HepG2 (cell line): ENCODE measurements at regions not wholly inside any gene's neighbourhood (a gene's known extent, or its start where the extent isn't known, plus 50 kb on each side); places are given as distances from the start of the nearest gene placed in this dataset.

Source experiments
- ATAC-seq: fragments of 200-7000 bp; cut with Tn5 transposase; 3 replicates; pipeline ENCODE4 v1.9.1; 2020; ENCODE audit warnings: mild to moderate bottlenecking, moderate library complexity
- BruUV-seq: library from RNA; stranded (reverse); fragments of 400-500 nt; replicated peaks from 2 replicates; lab custom pipeline; 2021; lab: Mats Ljungman, UMichigan
- CTCF ChIA-PET: fragments of 300-600 bp; formaldehyde crosslinking; extraction: SDS; loops from one replicate; lab custom pipeline; 2021; ENCODE audit warnings: low total read pairs, inconsistent platforms, low intra/inter-chr PET ratio; lab: Yijun Ruan, JAX
- POLR2A ChIA-PET: fragments of 350-600 bp; sonication (Branson Sonifier 250); formaldehyde crosslinking; loops from one replicate; lab custom pipeline; 2020; ENCODE audit warnings: antibody characterized with exemption, inconsistent platforms; lab: Yijun Ruan, JAX
- DNase-seq: peaks from one replicate; pipeline ENCODE4 v3.0.0-alpha.2; 2015; ENCODE audit warnings: low spot score
- FAIRE-seq: peaks from 3 replicates; lab custom pipeline; 2011; peaks lifted over from hg19 to GRCh38; lab: Jason Lieb, UNC
- H2AFZ ChIP-seq: one replicate; pipeline ENCODE4 v1.6.1; 2011; ENCODE audit warnings: low read length, inconsistent platforms
- H3K27ac ChIP-seq: fragments of 300-600 bp; 3 replicates; pipeline ENCODE4 v1.8.0; 2011; ENCODE audit warnings: mixed run types, mild to moderate bottlenecking, mixed read lengths, low read length, inconsistent platforms; ENCODE audit not compliant: insufficient read depth; ENCODE audit errors: extremely low read length
- H3K27me3 ChIP-seq, 2 experiments: fragments of 200-600 bp in 1 of 2; 2 replicates in 1 of 2; 3 replicates in 1 of 2; pipeline versions ENCODE4 v1.6.0 to v1.8.0; 2011; ENCODE audit warnings: low read length in 2 of 2, mild to moderate bottlenecking in 2 of 2, moderate library complexity in 2 of 2, inconsistent platforms in 1 of 2; ENCODE audit not compliant: insufficient read depth in 2 of 2, control insufficient read depth in 1 of 2
- H3K36me3 ChIP-seq, 2 experiments: fragments of 200-600 bp in 1 of 2; replicated peaks in 1 of 2; 2 replicates in 1 of 2; 3 replicates in 1 of 2; pipeline versions ENCODE4 v1.5.1 to v1.8.0; 2011; ENCODE audit warnings: low read length in 2 of 2, inconsistent platforms in 1 of 2; ENCODE audit not compliant: insufficient read depth in 2 of 2, control insufficient read depth in 1 of 2
- H3K4me1 ChIP-seq: 2 replicates; pipeline ENCODE4 v1.5.1; 2012; ENCODE audit warnings: low read length, inconsistent platforms; ENCODE audit not compliant: insufficient read depth
- H3K4me2 ChIP-seq: 2 replicates; pipeline ENCODE4 v1.6.0; 2011; ENCODE audit warnings: low read depth, low read length, inconsistent platforms
- H3K4me3 ChIP-seq, 3 experiments: fragments of 200-600 bp in 1 of 3; sonication (generic), shearing (Covaris generic) in 1 of 3; replicated peaks in 1 of 3; 2 replicates each; pipeline ENCODE4 v1.5.1; 2011 to 2016; ENCODE audit warnings: low read length in 3 of 3, inconsistent platforms in 2 of 3, low read depth in 2 of 3, mild to moderate bottlenecking in 2 of 3, control low read depth in 1 of 3, mixed read lengths in 1 of 3; ENCODE audit not compliant: insufficient read depth in 1 of 3
- H3K79me2 ChIP-seq: one replicate; pipeline ENCODE4 v1.6.1; 2011; ENCODE audit warnings: low read length, inconsistent platforms; ENCODE audit not compliant: insufficient read depth
- H3K9ac ChIP-seq: 2 replicates; pipeline ENCODE4 v1.6.0; 2011; ENCODE audit warnings: mild to moderate bottlenecking, low read depth, low read length, inconsistent platforms; ENCODE audit not compliant: insufficient read depth
- H3K9me3 ChIP-seq: 2 replicates; pipeline ENCODE4 v1.5.1; 2012; ENCODE audit warnings: mild to moderate bottlenecking, low read length
- H4K20me1 ChIP-seq: 2 replicates; pipeline ENCODE4 v1.6.0; 2011; ENCODE audit warnings: inconsistent platforms, mild to moderate bottlenecking, low read length, moderate library complexity; ENCODE audit not compliant: insufficient read depth
- CCDC6 ChIP-seq: sonication (generic); formaldehyde crosslinking; IDR thresholded peaks from 2 replicates; pipeline ENCODE4 v1.8.1; 2022; ENCODE audit warnings: mild to moderate bottlenecking, missing genetic modification reagents, moderate library complexity
- WGBS: methylation state at CpG from one replicate; pipeline ENCODE4 v1.1.6; 2017; ENCODE audit warnings: low lambda C conversion rate; 5-methylcytosine and 5-hydroxymethylcytosine counted together
- in situ Hi-C: cut with HindIII; loops from 2 replicates; pipeline ENCODE4 v1.10.0; 2017; ENCODE audit warnings: low pct_unique_long_range_greater_than_20kb; ENCODE audit not compliant: extremely low pct_ligation_motif_present
- intact Hi-C: fragments of 100-400 bp; cut with micrococcal nuclease; formaldehyde crosslinking; loops from one replicate; pipeline ENCODE4 v1.10.0; 2022; ENCODE audit not compliant: unreplicated experiment
- TF ChIP-seq, protein P1 (sequence below): sonication (generic); formaldehyde crosslinking; IDR thresholded peaks from 2 replicates; pipeline ENCODE4 v1.5.1; 2020; ENCODE audit warnings: mild to moderate bottlenecking, missing genetic modification reagents, moderate library complexity

DNA sequence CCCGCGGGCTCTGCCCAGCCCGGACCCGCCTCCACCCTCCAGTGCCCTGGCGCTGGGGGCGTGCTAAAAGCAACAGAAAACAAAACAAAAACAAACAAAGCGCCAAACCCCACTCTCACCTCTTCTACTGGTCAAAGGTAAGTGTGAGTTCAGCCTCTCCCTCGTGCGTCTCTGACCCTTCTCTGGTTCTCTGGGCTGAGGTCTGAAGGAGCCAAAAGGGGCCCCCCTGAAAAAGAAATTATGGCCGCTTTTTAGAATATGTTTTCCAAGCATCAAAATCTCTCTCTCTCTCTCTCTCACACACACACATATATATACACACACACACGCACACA lies 133.5 kb upstream of the DPYD start:
- Histone ChIP-seq H3K4me2 (0 out of 2 replicates have a peak overlapping the region, but pooled peaks have one; percentile 26), H3K27ac (no peak overlapping the region), H3K36me3 (no peaks in the 10 kb centered on the region), H2AFZ (no peak overlapping the region), H3K27me3 (peaks cover 2 to 12% of the 10 kb centered on the region in 2 experiments; a peak in 2 of 5 replicates)
- no peak for FAIRE-seq
- no TSS peak for BruUV-seq
- CTCF ChIA-PET = interaction anchor here (1.5 kb wide), 1 partner anchor 1088 kb away, joined by 8 read pairs; no protein-coding TSS in a partner anchor
- 0 out of 2 replicates have a peak, but pooled peaks have one; percentile 27 for TF ChIP-seq CCDC6
- TF ChIP-seq, protein P1, sequence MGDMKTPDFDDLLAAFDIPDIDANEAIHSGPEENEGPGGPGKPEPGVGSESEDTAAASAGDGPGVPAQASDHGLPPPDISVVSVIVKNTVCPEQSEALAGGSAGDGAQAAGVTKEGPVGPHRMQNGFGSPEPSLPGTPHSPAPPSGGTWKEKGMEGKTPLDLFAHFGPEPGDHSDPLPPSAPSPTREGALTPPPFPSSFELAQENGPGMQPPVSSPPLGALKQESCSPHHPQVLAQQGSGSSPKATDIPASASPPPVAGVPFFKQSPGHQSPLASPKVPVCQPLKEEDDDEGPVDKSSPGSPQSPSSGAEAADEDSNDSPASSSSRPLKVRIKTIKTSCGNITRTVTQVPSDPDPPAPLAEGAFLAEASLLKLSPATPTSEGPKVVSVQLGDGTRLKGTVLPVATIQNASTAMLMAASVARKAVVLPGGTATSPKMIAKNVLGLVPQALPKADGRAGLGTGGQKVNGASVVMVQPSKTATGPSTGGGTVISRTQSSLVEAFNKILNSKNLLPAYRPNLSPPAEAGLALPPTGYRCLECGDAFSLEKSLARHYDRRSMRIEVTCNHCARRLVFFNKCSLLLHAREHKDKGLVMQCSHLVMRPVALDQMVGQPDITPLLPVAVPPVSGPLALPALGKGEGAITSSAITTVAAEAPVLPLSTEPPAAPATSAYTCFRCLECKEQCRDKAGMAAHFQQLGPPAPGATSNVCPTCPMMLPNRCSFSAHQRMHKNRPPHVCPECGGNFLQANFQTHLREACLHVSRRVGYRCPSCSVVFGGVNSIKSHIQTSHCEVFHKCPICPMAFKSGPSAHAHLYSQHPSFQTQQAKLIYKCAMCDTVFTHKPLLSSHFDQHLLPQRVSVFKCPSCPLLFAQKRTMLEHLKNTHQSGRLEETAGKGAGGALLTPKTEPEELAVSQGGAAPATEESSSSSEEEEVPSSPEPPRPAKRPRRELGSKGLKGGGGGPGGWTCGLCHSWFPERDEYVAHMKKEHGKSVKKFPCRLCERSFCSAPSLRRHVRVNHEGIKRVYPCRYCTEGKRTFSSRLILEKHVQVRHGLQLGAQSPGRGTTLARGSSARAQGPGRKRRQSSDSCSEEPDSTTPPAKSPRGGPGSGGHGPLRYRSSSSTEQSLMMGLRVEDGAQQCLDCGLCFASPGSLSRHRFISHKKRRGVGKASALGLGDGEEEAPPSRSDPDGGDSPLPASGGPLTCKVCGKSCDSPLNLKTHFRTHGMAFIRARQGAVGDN (CRISPR knock-in tag) = no peak
- TF ChIP-seq, all 625 proteins: peak for 1
- ATAC-seq (no peak), DNase-seq (no peak)
- H4K20me1 ChIP-seq = no peaks in the 10 kb centered on the region
- POLR2A ChIA-PET = no interaction called here
- peaks cover 10% of the 10 kb centered on the region; the same call in 1 of the 2 replicates for H3K4me1 ChIP-seq
- WGBS = 13% methylated on average over 5 of the region's 11 CpGs
- no peak overlapping the region for H3K9ac ChIP-seq
- in situ Hi-C loops (loop anchor here (10.0 to 25.0 kb wide), 2 partner anchors 867 to 1090 kb away; no protein-coding TSS in a partner anchor), intact Hi-C loops (loop anchor here (2.0 to 10.0 kb wide), 7 partner anchors 54 to 1180 kb away; no protein-coding TSS in a partner anchor)
- no peak overlapping the region for H3K4me3 ChIP-seq
- H3K9me3 ChIP-seq = no peaks in the 10 kb centered on the region
- H3K79me2 ChIP-seq = no peaks in the 10 kb centered on the region
